Natural killer cell (primary cell): ENCODE measurements at regions not wholly inside any gene's neighbourhood (a gene's known extent, or its start where the extent isn't known, plus 50 kb on each side); places are given as distances from the start of the nearest gene placed in this dataset.

Experiments
- ATAC-seq, 3 donors: fragments of 150-1000 bp in 2 of 3; fragments of 200-7000 bp in 1 of 3; cut with Tn5 transposase; 1 replicate in 1 of 3; 2 replicates in 2 of 3; pipeline ENCODE4 v1.10.0; 2021; ENCODE audit warnings: mild to moderate bottlenecking in 2 of 3, moderate library complexity in 2 of 3
- DNase-seq, 2 donors: peaks; one replicate each; pipeline versions ENCODE4 v3.0.0 to v3.0.0-alpha.2; 2013 to 2021; ENCODE audit warnings: mixed read lengths in 1 of 2
- H3K27ac ChIP-seq: one replicate; pipeline ENCODE4 v1.5.1; 2013; ENCODE audit warnings: mild to moderate bottlenecking, low read length
- H3K27me3 ChIP-seq: one replicate; pipeline ENCODE4 v1.6.1; 2013; ENCODE audit warnings: low read length; ENCODE audit not compliant: control insufficient read depth, insufficient read depth
- H3K36me3 ChIP-seq: one replicate; pipeline ENCODE4 v1.6.1; 2013; ENCODE audit warnings: low read length; ENCODE audit not compliant: control insufficient read depth, insufficient read depth
- H3K4me1 ChIP-seq: one replicate; pipeline ENCODE4 v1.6.1; 2013; ENCODE audit warnings: low read length; ENCODE audit not compliant: control insufficient read depth, insufficient read depth
- H3K4me3 ChIP-seq: one replicate; pipeline ENCODE4 v1.5.1; 2013; ENCODE audit warnings: low read length
- H3K9me3 ChIP-seq: one replicate; pipeline ENCODE4 v1.6.1; 2013; ENCODE audit warnings: low read length; ENCODE audit not compliant: control insufficient read depth, insufficient read depth
- H3K27ac Mint-ChIP-seq, 2 donors: one replicate each; pipeline ENCODE4 v1.8.0; 2022; ENCODE audit warnings: mild to moderate bottlenecking in 2 of 2, mixed read lengths in 2 of 2, moderate library complexity in 1 of 2
- H3K27me3 Mint-ChIP-seq, 2 donors: one replicate each; pipeline ENCODE4 v1.8.0; 2022; ENCODE audit warnings: low read depth in 2 of 2, mixed read lengths in 2 of 2
- H3K36me3 Mint-ChIP-seq: one replicate; pipeline ENCODE4 v1.8.0; 2022; ENCODE audit warnings: mixed read lengths
- H3K4me1 Mint-ChIP-seq, 2 donors: one replicate each; pipeline ENCODE4 v1.8.0; 2022; ENCODE audit warnings: mixed read lengths in 2 of 2
- H3K4me3 Mint-ChIP-seq: one replicate; pipeline ENCODE4 v1.8.0; 2022; ENCODE audit warnings: mild to moderate bottlenecking, moderate library complexity, mixed read lengths
- H3K9me3 Mint-ChIP-seq, 2 donors: one replicate each; pipeline ENCODE4 v1.8.0; 2022; ENCODE audit warnings: mixed read lengths in 2 of 2
- CTCF ChIP-seq: fragments of 200-600 bp; IDR thresholded peaks from one replicate; pipeline ENCODE4 v1.8.0; 2022; ENCODE audit warnings: antibody characterized with exemption
- WGBS: methylation state at CpG from one replicate; pipeline ENCODE4 v1.1.7; 2013; ENCODE audit warnings: missing lambda C conversion rate; ENCODE audit not compliant: insufficient coverage; 5-methylcytosine and 5-hydroxymethylcytosine counted together
- intact Hi-C: fragments of 100-400 bp; cut with micrococcal nuclease; formaldehyde crosslinking; loops from one replicate; pipeline ENCODE4 v1.14.2; 2022

- WGBS, result 87% methylated on average over 3 of the region's 3 CpGs
- Histone ChIP-seq H3K4me1 (no peaks in the 10 kb centered on the region), H3K4me3 (no peak overlapping the region), H3K9me3 (no peaks in the 10 kb centered on the region), H3K27ac (no peak overlapping the region), H3K27me3 (no peaks in the 10 kb centered on the region), H3K36me3 (no peaks in the 10 kb centered on the region)
- no peak for TF ChIP-seq CTCF
- Mint-ChIP-seq H3K27ac (no peak overlapping the region), H3K4me1 (no peaks in the 10 kb centered on the region), H3K27me3 (peaks cover 16 to 20% of the 10 kb centered on the region in 2 donors), H3K36me3 (no peaks in the 10 kb centered on the region), H3K4me3 (no peak overlapping the region), H3K9me3 (no peaks in the 10 kb centered on the region)
- ATAC-seq (no peak), DNase-seq (no peak)
- intact Hi-C loops, result no loop called here
Observed at GRCh38 chr5:133789428-133789827, 177.1 kb upstream of the FSTL4 start.

GRCh38 chr5:133788121-133788520 is 175.8 kb upstream of the FSTL4 start:
- Mint-ChIP-seq H3K36me3 (no peaks in the 10 kb centered on the region), H3K4me1 (no peaks in the 10 kb centered on the region), H3K27me3 (peaks cover 16 to 20% of the 10 kb centered on the region in 2 donors), H3K4me3 (no peak overlapping the region), H3K9me3 (no peaks in the 10 kb centered on the region), H3K27ac (no peak overlapping the region)
- no peak for TF ChIP-seq CTCF
- ATAC-seq, result no peak
- H3K4me3 ChIP-seq, result no peak overlapping the region
- no peaks in the 10 kb centered on the region for H3K9me3 ChIP-seq
- H3K27ac ChIP-seq, result no peak overlapping the region
- WGBS, result 90% methylated on average over 11 of the region's 11 CpGs
- H3K4me1 ChIP-seq, result no peaks in the 10 kb centered on the region
- intact Hi-C loops, result no loop called here
- H3K36me3 ChIP-seq, result no peaks in the 10 kb centered on the region
- no peak for DNase-seq
- no peaks in the 10 kb centered on the region for H3K27me3 ChIP-seq

- ATAC-seq, result no peak
- TF ChIP-seq CTCF, result no peak
- Mint-ChIP-seq H3K4me3 (no peak overlapping the region), H3K36me3 (no peaks in the 10 kb centered on the region), H3K27ac (no peak overlapping the region), H3K9me3 (no peaks in the 10 kb centered on the region), H3K4me1 (no peaks in the 10 kb centered on the region), H3K27me3 (peaks cover 9 to 13% of the 10 kb centered on the region in 2 donors)
- Histone ChIP-seq H3K27ac (no peak overlapping the region), H3K4me3 (no peak overlapping the region), H3K27me3 (no peaks in the 10 kb centered on the region), H3K36me3 (no peaks in the 10 kb centered on the region), H3K4me1 (no peaks in the 10 kb centered on the region), H3K9me3 (no peaks in the 10 kb centered on the region)
- intact Hi-C loops, result no loop called here
- whole genome bisulfite sequencing, result 91% methylated on average over 4 of the region's 4 CpGs
- no peak for DNase-seq
Observed at GRCh38 chr5:133786420-133786819, 174.1 kb upstream of the FSTL4 start.

- Histone ChIP-seq H3K9me3 (no peaks in the 10 kb centered on the region), H3K4me3 (no peak overlapping the region), H3K4me1 (no peaks in the 10 kb centered on the region), H3K27ac (no peak overlapping the region), H3K36me3 (no peaks in the 10 kb centered on the region), H3K27me3 (no peaks in the 10 kb centered on the region)
- Mint-ChIP-seq H3K27ac (no peak overlapping the region), H3K4me3 (no peak overlapping the region), H3K9me3 (no peaks in the 10 kb centered on the region), H3K36me3 (no peaks in the 10 kb centered on the region), H3K4me1 (no peaks in the 10 kb centered on the region), H3K27me3 (peaks cover 4 to 6% of the 10 kb centered on the region in 2 donors)
- ATAC-seq (no peak), DNase-seq (no peak)
- intact Hi-C loops, result no loop called here
- no peak for TF ChIP-seq CTCF
- 82% methylated on average over 3 of the region's 3 CpGs for WGBS
Observed at GRCh38 chr5:133785182-133785581, 172.8 kb upstream of the FSTL4 start.
